ENCODE measurements at regions not wholly inside any gene's neighbourhood (a gene's known extent, or its start where the extent isn't known, plus 50 kb on each side); places are given as distances from the start of the nearest gene placed in this dataset.
A peak's percentile ranks its signal among the peaks of the same experiment; 100 is the strongest.

- H3K9me3 Mint-ChIP-seq, result peaks cover 5% of the 10 kb centered on the region
- ChIA-PET CTCF (no interaction called here), POLR2A (no interaction called here)
- TF ChIP-seq GTF2I (CRISPR knock-in tag; conservative IDR thresholded peaks at IDR 0.05) (no peak), E2F5 (CRISPR knock-in tag; IDR thresholded peaks at IDR 0.05) (no peak), ZNF121 (CRISPR knock-in tag; IDR thresholded peaks at IDR 0.05) (no peak), NFYB (CRISPR knock-in tag; conservative IDR thresholded peaks at IDR 0.05; ENCODE audit: low read depth) (no peak), ZNF317 (CRISPR knock-in tag; IDR thresholded peaks at IDR 0.05; ENCODE audit: borderline replicate concordance, low read depth) (no peak), ARID4B (CRISPR knock-in tag; IDR thresholded peaks at IDR 0.05; ENCODE audit: borderline replicate concordance) (no peak), ZBTB43 (CRISPR knock-in tag; IDR thresholded peaks at IDR 0.05) (no peak), JUN (CRISPR knock-in tag; IDR thresholded peaks at IDR 0.05) (no peak), JAZF1 (CRISPR knock-in tag; IDR thresholded peaks at IDR 0.05) (no peak), STAT6 (CRISPR knock-in tag; conservative IDR thresholded peaks at IDR 0.05; ENCODE audit: low read depth) (no peak), TEAD1 (CRISPR knock-in tag; IDR thresholded peaks at IDR 0.05) (no peak), NR1H2 (CRISPR knock-in tag; IDR thresholded peaks at IDR 0.05) (no peak)
- H3K4me3 Mint-ChIP-seq, result no peak overlapping the region
- H3K27ac Mint-ChIP-seq, result no peak overlapping the region
- DNase-seq (ENCODE audit: low spot score), result no peak
- ATAC-seq, result no peak; the same call in 1 of the 2 replicates
- H3K4me1 Mint-ChIP-seq, result peaks cover 14% of the 10 kb centered on the region
- no peaks in the 10 kb centered on the region for H3K36me3 Mint-ChIP-seq
- no peaks in the 10 kb centered on the region for H3K27me3 Mint-ChIP-seq (ENCODE audit: low read depth)
Observed at GRCh38 chr1:214747050-214747635, 144.1 kb downstream of the CENPF start.

GRCh38 chr1:214753236-214753852 lies 150.3 kb downstream of the CENPF start:
- ATAC-seq (peak; percentile 34), DNase-seq (ENCODE audit: low spot score) (no peak)
- no peak overlapping the region for H3K4me3 Mint-ChIP-seq
- peaks cover 16% of the 10 kb centered on the region for H3K4me1 Mint-ChIP-seq
- ChIA-PET CTCF (no interaction called here), POLR2A (no interaction called here)
- peaks cover 28% of the 10 kb centered on the region for H3K9me3 Mint-ChIP-seq
- peaks cover 13% of the 10 kb centered on the region for H3K36me3 Mint-ChIP-seq
- no peak overlapping the region for H3K27ac Mint-ChIP-seq
- TF ChIP-seq NFYB (CRISPR knock-in tag; conservative IDR thresholded peaks at IDR 0.05; ENCODE audit: low read depth) (no peak), GRHL2 (CRISPR knock-in tag; IDR thresholded peaks at IDR 0.05; ENCODE audit: insufficient replicate concordance, severe bottlenecking) (no peak), RELA (CRISPR knock-in tag; IDR thresholded peaks at IDR 0.05; ENCODE audit: borderline replicate concordance) (no peak), ZMAT4 (CRISPR knock-in tag; IDR thresholded peaks at IDR 0.05) (no peak), AR (CRISPR knock-in tag; IDR thresholded peaks at IDR 0.05) (no peak)
- no peaks in the 10 kb centered on the region for H3K27me3 Mint-ChIP-seq (ENCODE audit: low read depth)

Data from WTC11 (cell line).